ENCODE measurements at regions not wholly inside any gene's neighbourhood (a gene's known extent, or its start where the extent isn't known, plus 50 kb on each side); places are given as distances from the start of the nearest gene placed in this dataset.

- TF ChIP-seq POLR2A (IDR thresholded peaks at IDR 0.05; ENCODE audit: low read depth, low read length) (no peak), POLR2AphosphoS5 (IDR thresholded peaks at IDR 0.05; ENCODE audit: low read depth, low read length) (no peak), TAF1 (IDR thresholded peaks at IDR 0.05; ENCODE audit: low read depth, low read length) (no peak), SPI1 (IDR thresholded peaks at IDR 0.05; ENCODE audit: low read depth, low read length) (no peak), PAX5 (IDR thresholded peaks at IDR 0.05; ENCODE audit: insufficient read depth, low read length, severe bottlenecking) (no peak), POU2F2 (IDR thresholded peaks at IDR 0.05; ENCODE audit: low read depth, low read length) (no peak)
These were observed 312.4 kb upstream of the CDH5 start for GRCh38 chr16:66054095-66054494.
